Endodermal cell (in vitro differentiated cells): ENCODE measurements at regions not wholly inside any gene's neighbourhood (a gene's known extent, or its start where the extent isn't known, plus 50 kb on each side); places are given as distances from the start of the nearest gene placed in this dataset.

Source experiments
- DNase-seq: peaks from one replicate; pipeline ENCODE4 v3.0.0-alpha.2; 2017
- H3K27ac ChIP-seq: 2 replicates; pipeline ENCODE4 v1.5.1; 2013; ENCODE audit warnings: mild to moderate bottlenecking, low read depth, low read length, moderate library complexity
- H3K27me3 ChIP-seq: 2 replicates; pipeline ENCODE4 v1.6.1; 2013; ENCODE audit warnings: mild to moderate bottlenecking, low read length, moderate library complexity; ENCODE audit not compliant: insufficient read depth, control insufficient read depth, poor library complexity, severe bottlenecking
- H3K36me3 ChIP-seq: 2 replicates; pipeline ENCODE4 v1.7.0; 2013; ENCODE audit warnings: mild to moderate bottlenecking, low read length, moderate library complexity; ENCODE audit not compliant: control insufficient read depth, insufficient read depth
- H3K4me1 ChIP-seq: one replicate; pipeline ENCODE4 v1.7.0; 2013; ENCODE audit warnings: low read length; ENCODE audit not compliant: control insufficient read depth, insufficient read depth
- H3K4me3 ChIP-seq: 2 replicates; pipeline ENCODE4 v1.5.1; 2013; ENCODE audit warnings: mild to moderate bottlenecking, low read length, moderate library complexity
- H3K9ac ChIP-seq: 2 replicates; pipeline ENCODE4 v1.6.1; 2013; ENCODE audit warnings: mild to moderate bottlenecking, low read length, moderate library complexity; ENCODE audit not compliant: poor library complexity, severe bottlenecking; ENCODE audit errors: extremely low read depth
- H3K9me3 ChIP-seq: 2 replicates; pipeline ENCODE4 v1.6.1; 2013; ENCODE audit warnings: mild to moderate bottlenecking, low read length, moderate library complexity; ENCODE audit not compliant: control insufficient read depth
- H3K27ac Mint-ChIP-seq: 2 replicates; pipeline ENCODE4 v1.8.0; 2020; ENCODE audit warnings: mixed read lengths
- H3K27me3 Mint-ChIP-seq: 2 replicates; pipeline ENCODE4 v1.8.0; 2021; ENCODE audit warnings: mild to moderate bottlenecking, mixed read lengths; ENCODE audit not compliant: insufficient read depth
- H3K36me3 Mint-ChIP-seq: 2 replicates; pipeline ENCODE4 v1.8.0; 2020; ENCODE audit warnings: low read depth, mixed read lengths
- H3K4me1 Mint-ChIP-seq: 2 replicates; pipeline ENCODE4 v1.8.0; 2020; ENCODE audit warnings: mixed read lengths
- H3K4me3 Mint-ChIP-seq: 2 replicates; pipeline ENCODE4 v1.8.0; 2020; ENCODE audit warnings: mild to moderate bottlenecking, moderate library complexity, mixed read lengths
- H3K9me3 Mint-ChIP-seq: 2 replicates; pipeline ENCODE4 v1.8.0; 2020; ENCODE audit warnings: mild to moderate bottlenecking, mixed read lengths
- WGBS, 2 experiments: methylation state at CpG; one replicate each; pipeline versions ENCODE4 v1.1.5 to v1.1.7; 2013; ENCODE audit warnings: missing lambda C conversion rate in 2 of 2, mixed read lengths in 1 of 2; ENCODE audit not compliant: insufficient coverage in 1 of 2, insufficient read length in 1 of 2; 5-methylcytosine and 5-hydroxymethylcytosine counted together
- TF ChIP-seq, protein P1 (sequence below): fragments of 200-600 bp; sonication (generic); conservative IDR thresholded peaks from 2 replicates; pipeline ENCODE4 v1.5.0; 2021; ENCODE audit warnings: antibody characterized with exemption, mild to moderate bottlenecking

DNA sequence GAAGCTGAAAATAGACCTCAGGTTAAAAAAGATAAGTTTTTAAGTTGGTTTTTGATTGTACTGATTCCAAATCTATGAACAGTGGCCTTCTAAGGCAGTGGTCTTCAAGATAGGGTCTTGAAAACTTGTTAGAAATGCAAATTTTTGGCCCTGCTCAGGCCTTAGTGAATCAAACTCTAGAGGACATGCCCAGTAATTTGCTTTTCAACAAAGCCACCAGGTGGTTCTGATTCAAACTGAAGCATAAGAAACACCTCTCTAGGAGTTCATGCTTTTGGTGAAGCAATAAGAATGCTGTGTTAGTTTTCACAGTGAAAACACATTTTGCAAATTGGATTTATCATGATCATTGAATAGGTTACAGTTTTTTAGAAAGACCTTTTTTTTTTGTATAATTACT is 1849.4 kb upstream of the AGA start:
- TF ChIP-seq, protein P1, sequence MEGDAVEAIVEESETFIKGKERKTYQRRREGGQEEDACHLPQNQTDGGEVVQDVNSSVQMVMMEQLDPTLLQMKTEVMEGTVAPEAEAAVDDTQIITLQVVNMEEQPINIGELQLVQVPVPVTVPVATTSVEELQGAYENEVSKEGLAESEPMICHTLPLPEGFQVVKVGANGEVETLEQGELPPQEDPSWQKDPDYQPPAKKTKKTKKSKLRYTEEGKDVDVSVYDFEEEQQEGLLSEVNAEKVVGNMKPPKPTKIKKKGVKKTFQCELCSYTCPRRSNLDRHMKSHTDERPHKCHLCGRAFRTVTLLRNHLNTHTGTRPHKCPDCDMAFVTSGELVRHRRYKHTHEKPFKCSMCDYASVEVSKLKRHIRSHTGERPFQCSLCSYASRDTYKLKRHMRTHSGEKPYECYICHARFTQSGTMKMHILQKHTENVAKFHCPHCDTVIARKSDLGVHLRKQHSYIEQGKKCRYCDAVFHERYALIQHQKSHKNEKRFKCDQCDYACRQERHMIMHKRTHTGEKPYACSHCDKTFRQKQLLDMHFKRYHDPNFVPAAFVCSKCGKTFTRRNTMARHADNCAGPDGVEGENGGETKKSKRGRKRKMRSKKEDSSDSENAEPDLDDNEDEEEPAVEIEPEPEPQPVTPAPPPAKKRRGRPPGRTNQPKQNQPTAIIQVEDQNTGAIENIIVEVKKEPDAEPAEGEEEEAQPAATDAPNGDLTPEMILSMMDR, result peak; percentile 17
- Histone ChIP-seq H3K9me3 (peaks cover 23% of the 10 kb centered on the region), H3K27ac (no peak overlapping the region), H3K27me3 (no peaks in the 10 kb centered on the region), H3K4me1 (no peaks in the 10 kb centered on the region), H3K36me3 (no peaks in the 10 kb centered on the region), H3K4me3 (no peak overlapping the region), H3K9ac (no peak overlapping the region)
- no peak overlapping the region for H3K27ac Mint-ChIP-seq
- H3K27me3 Mint-ChIP-seq, result no peaks in the 10 kb centered on the region
- H3K9me3 Mint-ChIP-seq, result peaks cover 9% of the 10 kb centered on the region
- no peak overlapping the region for H3K4me3 Mint-ChIP-seq
- H3K4me1 Mint-ChIP-seq, result peaks cover 13% of the 10 kb centered on the region
- peaks cover 16% of the 10 kb centered on the region for H3K36me3 Mint-ChIP-seq
- no peak for DNase-seq

DNA sequence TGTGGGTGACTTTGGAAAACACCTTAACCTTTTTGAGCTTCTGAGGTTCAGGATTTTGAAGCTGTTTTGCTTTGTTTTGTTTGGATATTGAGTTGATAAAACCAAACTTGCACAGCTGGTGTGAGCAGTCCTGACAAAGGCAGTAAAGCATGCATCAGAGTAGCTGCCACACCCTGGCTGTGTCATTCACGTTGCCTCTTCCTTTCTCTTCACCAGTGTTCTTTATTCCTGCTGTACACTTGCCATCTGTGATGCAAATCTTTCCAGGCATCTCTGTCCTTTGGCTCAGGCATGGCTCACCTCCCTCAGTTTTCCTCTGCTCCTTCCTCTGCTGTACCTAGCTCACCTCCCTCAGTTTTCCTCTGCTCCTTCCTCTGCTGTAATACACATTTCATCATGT is 1850.2 kb upstream of the AGA start:
- Mint-ChIP-seq H3K27me3 (no peaks in the 10 kb centered on the region), H3K9me3 (peaks cover 12% of the 10 kb centered on the region), H3K4me1 (peaks cover 6% of the 10 kb centered on the region), H3K4me3 (no peak overlapping the region), H3K36me3 (peaks cover 20% of the 10 kb centered on the region), H3K27ac (no peak overlapping the region)
- Histone ChIP-seq H3K27ac (no peak overlapping the region), H3K36me3 (no peaks in the 10 kb centered on the region), H3K9ac (no peak overlapping the region), H3K9me3 (peaks cover 28% of the 10 kb centered on the region), H3K4me3 (no peak overlapping the region), H3K27me3 (no peaks in the 10 kb centered on the region), H3K4me1 (no peaks in the 10 kb centered on the region)
- WGBS, 2 experiments, result 81 to 86% methylated on average over 1 of the region's 1 CpG
- no peak for DNase-seq
- TF ChIP-seq, protein P1, result no peak

DNA sequence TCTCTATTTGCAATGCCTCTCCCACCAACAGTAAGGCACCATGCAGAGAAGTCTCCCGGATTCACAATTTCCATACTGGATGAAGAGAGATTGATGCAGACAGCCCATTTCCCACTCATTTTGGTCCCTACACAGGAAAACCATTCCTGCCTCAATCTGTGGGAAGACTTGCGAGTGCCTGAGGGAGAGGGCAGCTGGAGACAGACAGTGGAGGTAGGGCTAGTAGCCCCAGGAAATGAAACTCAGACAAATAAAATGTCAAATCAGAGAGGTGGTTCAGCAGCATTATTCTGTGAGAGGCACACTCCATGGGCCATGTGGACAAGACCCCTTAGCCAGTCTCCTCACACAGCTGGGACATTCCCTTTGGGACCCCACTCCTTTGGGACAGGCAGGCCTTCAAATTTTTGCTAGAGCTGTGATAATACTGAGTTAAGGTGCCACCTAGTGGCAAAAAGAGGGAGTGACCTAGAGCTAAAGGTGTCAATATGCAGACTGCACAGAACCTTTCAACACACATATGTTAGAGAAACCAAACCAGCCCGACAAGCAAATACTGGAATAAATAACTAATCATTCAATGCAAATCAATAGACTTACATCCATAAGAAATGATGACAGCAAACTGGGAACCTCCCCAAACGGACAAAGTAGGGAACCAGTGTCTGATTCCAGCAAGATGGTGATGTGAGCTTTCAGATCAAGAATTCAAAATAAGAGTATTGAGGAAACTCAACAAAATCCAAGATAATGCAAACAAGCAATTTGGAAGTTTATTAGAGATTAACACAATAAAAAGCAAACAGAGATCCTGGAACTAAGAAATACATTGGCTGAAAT is 1865.3 kb upstream of the AGA start:
- H3K27ac Mint-ChIP-seq, result no peak overlapping the region
- 70 to 100% methylated on average over 3 to 4 of the region's 4 CpGs for WGBS, 2 experiments
- peaks cover 10% of the 10 kb centered on the region for H3K36me3 ChIP-seq
- H3K27ac ChIP-seq, result no peak overlapping the region
- no peaks in the 10 kb centered on the region for H3K27me3 ChIP-seq
- DNase-seq, result peak; percentile 87
- no peak overlapping the region for H3K4me3 Mint-ChIP-seq
- peaks cover 29% of the 10 kb centered on the region for H3K9me3 Mint-ChIP-seq
- H3K9ac ChIP-seq, result no peak overlapping the region
- H3K9me3 ChIP-seq, result peaks cover 34% of the 10 kb centered on the region
- H3K4me3 ChIP-seq, result no peak overlapping the region
- H3K4me1 Mint-ChIP-seq, result peaks cover 1% of the 10 kb centered on the region
- no peaks in the 10 kb centered on the region for H3K27me3 Mint-ChIP-seq
- H3K4me1 ChIP-seq, result no peaks in the 10 kb centered on the region
- TF ChIP-seq, protein P1, result peak; percentile 90
- peaks cover 41% of the 10 kb centered on the region for H3K36me3 Mint-ChIP-seq
